H1 (cell line): ENCODE measurements at regions not wholly inside any gene's neighbourhood (a gene's known extent, or its start where the extent isn't known, plus 50 kb on each side); places are given as distances from the start of the nearest gene placed in this dataset.
"Not testable (repeated sequence)": the region's sequence is repeated elsewhere in the genome, so short reads cannot be mapped to it uniquely, and the experiment has no call there.

Experiments used
- CTCF ChIA-PET: fragments of 300-600 bp; sonication (Branson Sonifier 250); formaldehyde crosslinking; loops from one replicate; lab custom pipeline; 2021; ENCODE audit not compliant: partially characterized antibody; lab: Charles Lee
- POLR2A ChIA-PET: fragments of 300-600 bp; sonication (Branson Sonifier 250); formaldehyde crosslinking; loops from one replicate; lab custom pipeline; 2021; ENCODE audit warnings: inconsistent platforms; ENCODE audit not compliant: partially characterized antibody; lab: Charles Lee
- DNase-seq, 2 experiments: peaks; one replicate each; pipeline versions ENCODE4 v3.0.0 to v3.0.0-alpha.2; 2010 to 2022; ENCODE audit warnings: low spot score in 2 of 2, low read depth in 1 of 2, mixed read lengths in 1 of 2
- FAIRE-seq: peaks from 2 replicates; lab custom pipeline; 2011; peaks lifted over from hg19 to GRCh38; lab: Jason Lieb, UNC
- H2AFZ ChIP-seq: 2 replicates; pipeline ENCODE4 v1.8.1; 2012; ENCODE audit warnings: low read length, inconsistent platforms
- H2AK5ac ChIP-seq: 2 replicates; pipeline ENCODE4 v1.6.1; 2013; ENCODE audit warnings: low read depth, low read length
- H2BK120ac ChIP-seq: replicated peaks from 2 replicates; pipeline ENCODE3; 2013; ENCODE audit warnings: low read depth, low read length, inconsistent platforms
- H2BK12ac ChIP-seq: 2 replicates; pipeline ENCODE4 v1.6.1; 2013; ENCODE audit warnings: low read depth, low read length
- H2BK15ac ChIP-seq: 2 replicates; pipeline ENCODE4 v1.6.1; 2013; ENCODE audit warnings: low read length
- H2BK20ac ChIP-seq: 2 replicates; pipeline ENCODE4 v1.6.1; 2013; ENCODE audit warnings: low read length
- H2BK5ac ChIP-seq: 2 replicates; pipeline ENCODE4 v1.6.1; 2013; ENCODE audit warnings: low read depth, low read length
- H3K14ac ChIP-seq: 2 replicates; pipeline ENCODE4 v1.6.1; 2013; ENCODE audit warnings: inconsistent platforms; ENCODE audit not compliant: insufficient read length
- H3K18ac ChIP-seq: 2 replicates; pipeline ENCODE4 v1.6.1; 2013; ENCODE audit warnings: low read length; ENCODE audit errors: extremely low read depth
- H3K23ac ChIP-seq: 2 replicates; pipeline ENCODE4 v1.6.1; 2013; ENCODE audit warnings: inconsistent platforms; ENCODE audit not compliant: insufficient read length
- H3K23me2 ChIP-seq: 2 replicates; pipeline ENCODE4 v1.6.1; 2013; ENCODE audit warnings: low read depth, low read length
- H3K27ac ChIP-seq: 2 replicates; pipeline ENCODE4 v1.6.1; 2011; ENCODE audit warnings: low read depth, low read length, inconsistent platforms
- H3K27me3 ChIP-seq, 4 experiments: replicated peaks in 1 of 4; 1 replicate in 1 of 4; 2 replicates in 3 of 4; pipeline versions ENCODE4 v1.6.1 to v1.8.1; 2011 to 2013; ENCODE audit warnings: low read length in 3 of 4, mild to moderate bottlenecking in 3 of 4, inconsistent platforms in 2 of 4, mixed read lengths in 2 of 4, moderate library complexity in 1 of 4; ENCODE audit not compliant: control insufficient read depth in 3 of 4, insufficient read depth in 3 of 4; ENCODE audit errors: extremely low read depth in 1 of 4
- H3K36me3 ChIP-seq, 4 experiments: 2 replicates each; pipeline versions ENCODE4 v1.6.1 to v1.8.1; 2011 to 2013; ENCODE audit warnings: mild to moderate bottlenecking in 4 of 4, low read length in 3 of 4, moderate library complexity in 2 of 4, control low read depth in 1 of 4, inconsistent platforms in 1 of 4; ENCODE audit not compliant: insufficient read depth in 4 of 4, control insufficient read depth in 2 of 4
- H3K4ac ChIP-seq: replicated peaks from 2 replicates; pipeline ENCODE3; 2013; ENCODE audit warnings: low read length, low read depth, mixed read lengths, inconsistent platforms; ENCODE audit not compliant: insufficient read length
- H3K4me1 ChIP-seq, 4 experiments: replicated peaks in 1 of 4; 1 replicate in 1 of 4; 2 replicates in 3 of 4; pipeline versions ENCODE4 v1.6.1 to v1.8.1; 2011 to 2013; ENCODE audit warnings: low read length in 3 of 4, inconsistent platforms in 2 of 4, mixed read lengths in 1 of 4; ENCODE audit not compliant: insufficient read depth in 4 of 4, control insufficient read depth in 3 of 4
- H3K4me2 ChIP-seq, 2 experiments: 2 replicates each; pipeline versions ENCODE4 v1.6.1 to v1.8.1; 2011 to 2013; ENCODE audit warnings: low read depth in 2 of 2, low read length in 2 of 2, control low read depth in 1 of 2, inconsistent platforms in 1 of 2, mild to moderate bottlenecking in 1 of 2; ENCODE audit not compliant: insufficient read depth in 1 of 2
- H3K4me3 ChIP-seq, 4 experiments: fragments of 200-600, 300-600 bp in 1 of 4; sonication (generic), shearing (Covaris generic), sonication (Bioruptor Twin) in 1 of 4; 2 replicates each; pipeline versions ENCODE4 v1.5.1 to v1.8.1; 2011 to 2016; ENCODE audit warnings: low read length in 4 of 4, low read depth in 3 of 4, control low read depth in 2 of 4, inconsistent platforms in 2 of 4, mild to moderate bottlenecking in 2 of 4, mixed read lengths in 1 of 4, moderate library complexity in 1 of 4; ENCODE audit not compliant: insufficient read depth in 2 of 4; ENCODE audit errors: extremely low read depth in 1 of 4
- H3K56ac ChIP-seq: replicated peaks from 2 replicates; pipeline ENCODE3; 2013; ENCODE audit warnings: low read depth, mild to moderate bottlenecking, mixed read lengths, low read length, inconsistent platforms; ENCODE audit not compliant: insufficient read length
- H3K79me1 ChIP-seq: 2 replicates; pipeline ENCODE4 v1.6.1; 2013; ENCODE audit warnings: low read depth, low read length, control low read depth
- H3K79me2 ChIP-seq, 2 experiments: 2 replicates each; pipeline versions ENCODE4 v1.6.1 to v1.8.1; 2012 to 2013; ENCODE audit warnings: low read length in 2 of 2, mild to moderate bottlenecking in 2 of 2, inconsistent platforms in 1 of 2; ENCODE audit not compliant: insufficient read depth in 2 of 2, control insufficient read depth in 1 of 2
- H3K9ac ChIP-seq, 4 experiments: replicated peaks in 1 of 4; 1 replicate in 1 of 4; 2 replicates in 3 of 4; pipeline versions ENCODE4 v1.6.1 to v1.8.1; 2011 to 2013; ENCODE audit warnings: low read depth in 3 of 4, low read length in 3 of 4, control low read depth in 2 of 4, mild to moderate bottlenecking in 2 of 4, moderate library complexity in 2 of 4, inconsistent platforms in 1 of 4; ENCODE audit errors: extremely low read depth in 1 of 4
- H3K9me3 ChIP-seq, 2 experiments: 2 replicates each; pipeline versions ENCODE4 v1.6.1 to v1.8.1; 2012 to 2013; ENCODE audit warnings: mild to moderate bottlenecking in 2 of 2, moderate library complexity in 2 of 2, control low read depth in 1 of 2, inconsistent platforms in 1 of 2, low read depth in 1 of 2, low read length in 1 of 2, mixed read lengths in 1 of 2; ENCODE audit not compliant: insufficient read depth in 2 of 2
- H4K20me1 ChIP-seq, 2 experiments: replicated peaks in 1 of 2; 2 replicates each; pipeline versions ENCODE3 to v1.8.1; 2011 to 2013; ENCODE audit warnings: inconsistent platforms in 2 of 2, low read length in 2 of 2, mild to moderate bottlenecking in 1 of 2; ENCODE audit not compliant: insufficient read depth in 2 of 2, control insufficient read depth in 1 of 2
- H4K5ac ChIP-seq: 2 replicates; pipeline ENCODE4 v1.6.1; 2013; ENCODE audit warnings: low read length, low read depth, mixed read lengths, inconsistent platforms; ENCODE audit not compliant: insufficient read length
- H4K8ac ChIP-seq: 2 replicates; pipeline ENCODE4 v1.8.0; 2013; ENCODE audit warnings: mild to moderate bottlenecking, moderate library complexity, low read length, inconsistent platforms; ENCODE audit not compliant: insufficient read depth; ENCODE audit errors: extremely low read depth
- H4K91ac ChIP-seq: replicated peaks from 2 replicates; pipeline ENCODE3; 2013; ENCODE audit warnings: low read length, mixed read lengths, inconsistent platforms; ENCODE audit not compliant: insufficient read length
- WGBS, 2 experiments: shearing (Covaris generic) in 1 of 2; methylation state at CpG; one replicate each; pipeline versions ENCODE4 v1.1.6 to v1.1.7; 2013 to 2015; ENCODE audit warnings: low lambda C conversion rate in 2 of 2, mixed read lengths in 2 of 2, inconsistent platforms in 1 of 2, low coverage in 1 of 2, missing lambda C conversion rate in 1 of 2; ENCODE audit not compliant: insufficient replicate concordance in 2 of 2, insufficient coverage in 1 of 2, insufficient read length in 1 of 2; ENCODE audit errors: extremely low coverage in 1 of 2, missing lambda C conversion rate in 1 of 2; 5-methylcytosine and 5-hydroxymethylcytosine counted together

- H3K4me2 ChIP-seq = not testable (repeated sequence)
These were observed 1213.1 kb downstream of the SUCLG1 start for GRCh38 chr2:83245806-83246537.

More at GRCh38 chr2:83245806-83246537, 1213.1 kb downstream of the SUCLG1 start:
- peaks cover 4 to 16% of the 10 kb centered on the region in 2 experiments; a peak in 2 of 4 replicates for H3K9me3 ChIP-seq
- H2BK20ac ChIP-seq, H4K8ac ChIP-seq, H3K79me2 ChIP-seq, CTCF ChIA-PET, H4K91ac ChIP-seq, H3K9ac ChIP-seq, H2BK15ac ChIP-seq, H4K5ac ChIP-seq, H3K4me1 ChIP-seq, H2AK5ac ChIP-seq, H2BK5ac ChIP-seq, H3K18ac ChIP-seq, H2AFZ ChIP-seq, H3K79me1 ChIP-seq, H3K23me2 ChIP-seq, H3K23ac ChIP-seq, H3K4me3 ChIP-seq, H4K20me1 ChIP-seq, H3K4ac ChIP-seq, POLR2A ChIA-PET, FAIRE-seq, H3K27me3 ChIP-seq, H3K14ac ChIP-seq, H3K27ac ChIP-seq, H3K36me3 ChIP-seq, H2BK120ac ChIP-seq, DNase-seq, H3K56ac ChIP-seq, H2BK12ac ChIP-seq: not testable (repeated sequence)
- 98% methylated on average over 19 of the region's 30 CpGs; no CpG with 5 or more reads in 1 of the 2 experiments for WGBS, 2 experiments
